ENCODE measurements at regions not wholly inside any gene's neighbourhood (a gene's known extent, or its start where the extent isn't known, plus 50 kb on each side); places are given as distances from the start of the nearest gene placed in this dataset.

DNA sequence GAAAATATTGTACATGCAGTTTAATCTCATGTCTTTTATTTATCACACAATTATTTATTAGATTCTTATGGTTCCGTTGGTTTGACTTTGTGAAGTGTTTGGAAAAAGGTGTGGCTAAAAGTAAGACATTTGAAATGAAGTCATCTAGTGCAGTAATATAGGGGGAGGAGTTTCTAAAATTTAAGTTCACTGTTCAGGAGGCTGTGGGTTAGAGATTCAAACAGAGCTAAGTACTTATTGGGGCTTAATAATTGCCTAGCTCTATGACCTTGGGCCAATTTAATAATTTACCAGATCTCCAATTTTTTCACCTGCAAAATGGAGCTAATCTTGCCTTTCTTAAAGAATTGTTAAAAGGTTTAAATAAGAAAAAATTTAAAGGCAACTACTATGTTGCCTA is 144.6 kb downstream of the NDFIP2 start (continued):
- TF ChIP-seq, protein P1, sequence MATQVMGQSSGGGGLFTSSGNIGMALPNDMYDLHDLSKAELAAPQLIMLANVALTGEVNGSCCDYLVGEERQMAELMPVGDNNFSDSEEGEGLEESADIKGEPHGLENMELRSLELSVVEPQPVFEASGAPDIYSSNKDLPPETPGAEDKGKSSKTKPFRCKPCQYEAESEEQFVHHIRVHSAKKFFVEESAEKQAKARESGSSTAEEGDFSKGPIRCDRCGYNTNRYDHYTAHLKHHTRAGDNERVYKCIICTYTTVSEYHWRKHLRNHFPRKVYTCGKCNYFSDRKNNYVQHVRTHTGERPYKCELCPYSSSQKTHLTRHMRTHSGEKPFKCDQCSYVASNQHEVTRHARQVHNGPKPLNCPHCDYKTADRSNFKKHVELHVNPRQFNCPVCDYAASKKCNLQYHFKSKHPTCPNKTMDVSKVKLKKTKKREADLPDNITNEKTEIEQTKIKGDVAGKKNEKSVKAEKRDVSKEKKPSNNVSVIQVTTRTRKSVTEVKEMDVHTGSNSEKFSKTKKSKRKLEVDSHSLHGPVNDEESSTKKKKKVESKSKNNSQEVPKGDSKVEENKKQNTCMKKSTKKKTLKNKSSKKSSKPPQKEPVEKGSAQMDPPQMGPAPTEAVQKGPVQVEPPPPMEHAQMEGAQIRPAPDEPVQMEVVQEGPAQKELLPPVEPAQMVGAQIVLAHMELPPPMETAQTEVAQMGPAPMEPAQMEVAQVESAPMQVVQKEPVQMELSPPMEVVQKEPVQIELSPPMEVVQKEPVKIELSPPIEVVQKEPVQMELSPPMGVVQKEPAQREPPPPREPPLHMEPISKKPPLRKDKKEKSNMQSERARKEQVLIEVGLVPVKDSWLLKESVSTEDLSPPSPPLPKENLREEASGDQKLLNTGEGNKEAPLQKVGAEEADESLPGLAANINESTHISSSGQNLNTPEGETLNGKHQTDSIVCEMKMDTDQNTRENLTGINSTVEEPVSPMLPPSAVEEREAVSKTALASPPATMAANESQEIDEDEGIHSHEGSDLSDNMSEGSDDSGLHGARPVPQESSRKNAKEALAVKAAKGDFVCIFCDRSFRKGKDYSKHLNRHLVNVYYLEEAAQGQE (IDR thresholded peaks at IDR 0.05; ENCODE audit: unreplicated experiment) = no peak
- TF ChIP-seq, protein P2, sequence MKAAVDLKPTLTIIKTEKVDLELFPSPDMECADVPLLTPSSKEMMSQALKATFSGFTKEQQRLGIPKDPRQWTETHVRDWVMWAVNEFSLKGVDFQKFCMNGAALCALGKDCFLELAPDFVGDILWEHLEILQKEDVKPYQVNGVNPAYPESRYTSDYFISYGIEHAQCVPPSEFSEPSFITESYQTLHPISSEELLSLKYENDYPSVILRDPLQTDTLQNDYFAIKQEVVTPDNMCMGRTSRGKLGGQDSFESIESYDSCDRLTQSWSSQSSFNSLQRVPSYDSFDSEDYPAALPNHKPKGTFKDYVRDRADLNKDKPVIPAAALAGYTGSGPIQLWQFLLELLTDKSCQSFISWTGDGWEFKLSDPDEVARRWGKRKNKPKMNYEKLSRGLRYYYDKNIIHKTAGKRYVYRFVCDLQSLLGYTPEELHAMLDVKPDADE (IDR thresholded peaks at IDR 0.05) = no peak
- TF ChIP-seq POLR2AphosphoS5 (IDR thresholded peaks at IDR 0.05; ENCODE audit: low read depth) (no peak), ZNF331 (CRISPR knock-in tag; IDR thresholded peaks at IDR 0.05; ENCODE audit: low read depth) (no peak), NANOG (IDR thresholded peaks at IDR 0.05; ENCODE audit: borderline replicate concordance) (no peak), ZNF114 (CRISPR knock-in tag; IDR thresholded peaks at IDR 0.05) (no peak)
- TF ChIP-seq, protein P3, sequence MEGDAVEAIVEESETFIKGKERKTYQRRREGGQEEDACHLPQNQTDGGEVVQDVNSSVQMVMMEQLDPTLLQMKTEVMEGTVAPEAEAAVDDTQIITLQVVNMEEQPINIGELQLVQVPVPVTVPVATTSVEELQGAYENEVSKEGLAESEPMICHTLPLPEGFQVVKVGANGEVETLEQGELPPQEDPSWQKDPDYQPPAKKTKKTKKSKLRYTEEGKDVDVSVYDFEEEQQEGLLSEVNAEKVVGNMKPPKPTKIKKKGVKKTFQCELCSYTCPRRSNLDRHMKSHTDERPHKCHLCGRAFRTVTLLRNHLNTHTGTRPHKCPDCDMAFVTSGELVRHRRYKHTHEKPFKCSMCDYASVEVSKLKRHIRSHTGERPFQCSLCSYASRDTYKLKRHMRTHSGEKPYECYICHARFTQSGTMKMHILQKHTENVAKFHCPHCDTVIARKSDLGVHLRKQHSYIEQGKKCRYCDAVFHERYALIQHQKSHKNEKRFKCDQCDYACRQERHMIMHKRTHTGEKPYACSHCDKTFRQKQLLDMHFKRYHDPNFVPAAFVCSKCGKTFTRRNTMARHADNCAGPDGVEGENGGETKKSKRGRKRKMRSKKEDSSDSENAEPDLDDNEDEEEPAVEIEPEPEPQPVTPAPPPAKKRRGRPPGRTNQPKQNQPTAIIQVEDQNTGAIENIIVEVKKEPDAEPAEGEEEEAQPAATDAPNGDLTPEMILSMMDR (conservative IDR thresholded peaks at IDR 0.05; ENCODE audit: low read depth in 2 of 2) = no peak

DNA sequence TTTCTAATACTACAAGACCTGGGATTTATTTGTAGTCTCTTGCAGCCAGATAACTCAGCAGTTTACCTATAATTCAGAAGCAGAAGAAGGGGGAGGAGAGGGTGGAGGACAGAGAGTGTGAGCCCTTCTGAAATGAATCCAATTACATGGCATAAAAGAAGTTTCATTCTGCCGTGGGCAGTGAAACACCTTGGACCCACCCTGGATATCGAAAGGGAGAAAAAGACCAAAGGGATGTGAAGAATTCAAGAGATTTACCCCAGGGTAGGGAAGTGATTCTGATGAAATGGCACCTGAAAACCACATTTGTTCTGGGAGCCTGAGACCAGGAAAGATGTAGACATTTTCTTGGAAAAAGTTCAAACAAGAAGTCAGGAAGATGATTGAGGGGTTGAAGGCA is 140.9 kb downstream of the NDFIP2 start:
- no peak for ATAC-seq
- Histone ChIP-seq H3K27ac (ENCODE audit: low read depth) (no peak overlapping the region), H3F3A (replicated peaks; ENCODE audit: low read depth) (no peaks in the 10 kb centered on the region), H3K79me2 (replicated peaks; ENCODE audit: insufficient read depth) (no peaks in the 10 kb centered on the region), H3K4me3 (no peak overlapping the region), H3K27me3 (ENCODE audit: insufficient read depth) (no peaks in the 10 kb centered on the region), H3K9me2 (ENCODE audit: insufficient read depth) (peaks cover 16% of the 10 kb centered on the region), H2AFZ (no peak overlapping the region), H3K4me1 (ENCODE audit: insufficient read depth) (no peaks in the 10 kb centered on the region), H3K36me3 (ENCODE audit: insufficient read depth) (no peaks in the 10 kb centered on the region), H4K20me1 (replicated peaks; ENCODE audit: insufficient read depth) (no peaks in the 10 kb centered on the region), H3K4me2 (no peak overlapping the region)
- Mint-ChIP-seq H3K27me3 (ENCODE audit: insufficient read depth, low read depth, poor library complexity) (peaks cover 3% of the 10 kb centered on the region), H3K4me3 (no peak overlapping the region), H3K27ac (no peak overlapping the region), H3K9me3 (no peaks in the 10 kb centered on the region; the same call in 2 of the 3 replicates), H3K4me1 (peaks cover 6% of the 10 kb centered on the region; the same call in 2 of the 3 replicates), H3K36me3 (ENCODE audit: low read depth) (no peaks in the 10 kb centered on the region)
- DNase-seq (ENCODE audit: low spot score) = no peak
- TF ChIP-seq NANOG (IDR thresholded peaks at IDR 0.05; ENCODE audit: borderline replicate concordance) (no peak), ZNF331 (CRISPR knock-in tag; IDR thresholded peaks at IDR 0.05; ENCODE audit: low read depth) (no peak), STAT1 (IDR thresholded peaks at IDR 0.05; ENCODE audit: unreplicated experiment) (no peak), EZH2 (IDR thresholded peaks at IDR 0.05; ENCODE audit: low read depth, unreplicated experiment) (no peak), JUNB (IDR thresholded peaks at IDR 0.05; ENCODE audit: unreplicated experiment) (no peak), ZNF114 (CRISPR knock-in tag; IDR thresholded peaks at IDR 0.05) (no peak)
- TF ChIP-seq, protein P1 (IDR thresholded peaks at IDR 0.05; ENCODE audit: unreplicated experiment) = no peak
- TF ChIP-seq, protein P3 (conservative IDR thresholded peaks at IDR 0.05; ENCODE audit: low read depth in 2 of 2) = no peak

Measured in GM23338 (cell line).